ENCODE measurements at regions not wholly inside any gene's neighbourhood (a gene's known extent, or its start where the extent isn't known, plus 50 kb on each side); places are given as distances from the start of the nearest gene placed in this dataset.

DNA sequence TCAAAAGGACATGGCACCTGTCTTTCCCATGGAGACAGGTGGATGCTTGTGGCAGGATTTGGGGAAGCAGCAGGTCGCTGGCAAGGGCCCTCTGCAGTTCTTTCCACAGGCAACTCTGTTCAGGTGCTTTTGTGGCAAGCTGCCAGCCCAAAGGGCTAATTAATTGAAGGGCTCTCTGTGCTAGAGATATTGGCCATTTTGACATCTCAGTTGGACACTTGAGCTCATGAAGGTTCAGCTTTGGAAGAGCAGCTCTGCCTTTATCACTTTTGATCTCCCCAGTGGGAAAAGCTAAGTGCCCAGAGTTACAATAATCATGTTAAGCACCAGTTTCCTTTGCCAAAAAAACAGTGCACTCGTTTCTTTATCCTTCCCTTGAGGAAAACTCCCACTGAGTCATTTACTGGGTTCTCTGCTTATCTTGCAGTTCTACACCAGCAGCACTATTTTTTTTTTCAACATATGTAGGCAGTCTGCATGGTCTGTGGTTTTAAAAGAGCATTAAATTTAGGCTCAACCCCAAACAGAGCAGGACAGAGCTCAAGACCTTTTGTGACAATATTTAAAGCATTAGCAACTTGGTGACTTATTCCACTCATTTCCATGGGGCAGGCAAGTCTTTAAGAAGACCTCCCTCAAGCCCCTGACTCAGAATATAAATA is 336.4 kb upstream of the RASGEF1B start:
- TF ChIP-seq TARDBP (IDR thresholded peaks at IDR 0.05) (no peak), SUZ12 (IDR thresholded peaks at IDR 0.05) (no peak)
- TF ChIP-seq, protein P1, sequence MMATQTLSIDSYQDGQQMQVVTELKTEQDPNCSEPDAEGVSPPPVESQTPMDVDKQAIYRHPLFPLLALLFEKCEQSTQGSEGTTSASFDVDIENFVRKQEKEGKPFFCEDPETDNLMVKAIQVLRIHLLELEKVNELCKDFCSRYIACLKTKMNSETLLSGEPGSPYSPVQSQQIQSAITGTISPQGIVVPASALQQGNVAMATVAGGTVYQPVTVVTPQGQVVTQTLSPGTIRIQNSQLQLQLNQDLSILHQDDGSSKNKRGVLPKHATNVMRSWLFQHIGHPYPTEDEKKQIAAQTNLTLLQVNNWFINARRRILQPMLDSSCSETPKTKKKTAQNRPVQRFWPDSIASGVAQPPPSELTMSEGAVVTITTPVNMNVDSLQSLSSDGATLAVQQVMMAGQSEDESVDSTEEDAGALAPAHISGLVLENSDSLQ (IDR thresholded peaks at IDR 0.05) = no peak; the same call in 1 of the 2 replicates

All from HEK293T (cell line).